HepG2 (cell line): ENCODE measurements at regions not wholly inside any gene's neighbourhood (a gene's known extent, or its start where the extent isn't known, plus 50 kb on each side); places are given as distances from the start of the nearest gene placed in this dataset.

Experiments
- ATAC-seq: fragments of 200-7000 bp; cut with Tn5 transposase; 3 replicates; pipeline ENCODE4 v1.9.1; 2020; ENCODE audit warnings: mild to moderate bottlenecking, moderate library complexity
- BruUV-seq: library from RNA; stranded (reverse); fragments of 400-500 nt; replicated peaks from 2 replicates; lab custom pipeline; 2021; lab: Mats Ljungman, UMichigan
- CTCF ChIA-PET: fragments of 300-600 bp; formaldehyde crosslinking; extraction: SDS; loops from one replicate; lab custom pipeline; 2021; ENCODE audit warnings: low total read pairs, inconsistent platforms, low intra/inter-chr PET ratio; lab: Yijun Ruan, JAX
- POLR2A ChIA-PET: fragments of 350-600 bp; sonication (Branson Sonifier 250); formaldehyde crosslinking; loops from one replicate; lab custom pipeline; 2020; ENCODE audit warnings: antibody characterized with exemption, inconsistent platforms; lab: Yijun Ruan, JAX
- DNase-seq: peaks from one replicate; pipeline ENCODE4 v3.0.0-alpha.2; 2015; ENCODE audit warnings: low spot score
- FAIRE-seq: peaks from 3 replicates; lab custom pipeline; 2011; peaks lifted over from hg19 to GRCh38; lab: Jason Lieb, UNC
- H2AFZ ChIP-seq: one replicate; pipeline ENCODE4 v1.6.1; 2011; ENCODE audit warnings: low read length, inconsistent platforms
- H3K27ac ChIP-seq: fragments of 300-600 bp; 3 replicates; pipeline ENCODE4 v1.8.0; 2011; ENCODE audit warnings: mixed run types, mild to moderate bottlenecking, mixed read lengths, low read length, inconsistent platforms; ENCODE audit not compliant: insufficient read depth; ENCODE audit errors: extremely low read length
- H3K27me3 ChIP-seq, 2 experiments: fragments of 200-600 bp in 1 of 2; 2 replicates in 1 of 2; 3 replicates in 1 of 2; pipeline versions ENCODE4 v1.6.0 to v1.8.0; 2011; ENCODE audit warnings: low read length in 2 of 2, mild to moderate bottlenecking in 2 of 2, moderate library complexity in 2 of 2, inconsistent platforms in 1 of 2; ENCODE audit not compliant: insufficient read depth in 2 of 2, control insufficient read depth in 1 of 2
- H3K36me3 ChIP-seq, 2 experiments: fragments of 200-600 bp in 1 of 2; replicated peaks in 1 of 2; 2 replicates in 1 of 2; 3 replicates in 1 of 2; pipeline versions ENCODE4 v1.5.1 to v1.8.0; 2011; ENCODE audit warnings: low read length in 2 of 2, inconsistent platforms in 1 of 2; ENCODE audit not compliant: insufficient read depth in 2 of 2, control insufficient read depth in 1 of 2
- H3K4me1 ChIP-seq: 2 replicates; pipeline ENCODE4 v1.5.1; 2012; ENCODE audit warnings: low read length, inconsistent platforms; ENCODE audit not compliant: insufficient read depth
- H3K4me2 ChIP-seq: 2 replicates; pipeline ENCODE4 v1.6.0; 2011; ENCODE audit warnings: low read depth, low read length, inconsistent platforms
- H3K4me3 ChIP-seq, 3 experiments: fragments of 200-600 bp in 1 of 3; sonication (generic), shearing (Covaris generic) in 1 of 3; replicated peaks in 1 of 3; 2 replicates each; pipeline ENCODE4 v1.5.1; 2011 to 2016; ENCODE audit warnings: low read length in 3 of 3, inconsistent platforms in 2 of 3, low read depth in 2 of 3, mild to moderate bottlenecking in 2 of 3, control low read depth in 1 of 3, mixed read lengths in 1 of 3; ENCODE audit not compliant: insufficient read depth in 1 of 3
- H3K79me2 ChIP-seq: one replicate; pipeline ENCODE4 v1.6.1; 2011; ENCODE audit warnings: low read length, inconsistent platforms; ENCODE audit not compliant: insufficient read depth
- H3K9ac ChIP-seq: 2 replicates; pipeline ENCODE4 v1.6.0; 2011; ENCODE audit warnings: mild to moderate bottlenecking, low read depth, low read length, inconsistent platforms; ENCODE audit not compliant: insufficient read depth
- H3K9me3 ChIP-seq: 2 replicates; pipeline ENCODE4 v1.5.1; 2012; ENCODE audit warnings: mild to moderate bottlenecking, low read length
- H4K20me1 ChIP-seq: 2 replicates; pipeline ENCODE4 v1.6.0; 2011; ENCODE audit warnings: inconsistent platforms, mild to moderate bottlenecking, low read length, moderate library complexity; ENCODE audit not compliant: insufficient read depth
- CC2D1A ChIP-seq: sonication (generic); formaldehyde crosslinking; IDR thresholded peaks from 2 replicates; pipeline ENCODE4 v1.8.1; 2023; ENCODE audit warnings: mild to moderate bottlenecking, missing genetic modification reagents
- KDM3A ChIP-seq: IDR thresholded peaks from 2 replicates; pipeline ENCODE4 v1.6.1; 2018; ENCODE audit warnings: low read depth, missing compliant biosample characterization
- PAX8 ChIP-seq: sonication (generic); formaldehyde crosslinking; IDR thresholded peaks from 2 replicates; pipeline ENCODE4 v1.8.0; 2022; ENCODE audit warnings: mild to moderate bottlenecking, missing genetic modification reagents, borderline replicate concordance
- PCBP2 ChIP-seq: fragments of 200-400 bp; formaldehyde crosslinking; optimal IDR thresholded peaks from 2 replicates; pipeline ENCODE3; 2018; ENCODE audit warnings: low read length, low read depth; ENCODE audit not compliant: poor library complexity, severe bottlenecking
- SMAD3 ChIP-seq: sonication (generic); formaldehyde crosslinking; IDR thresholded peaks from 2 replicates; pipeline ENCODE4 v1.4.0; 2020; ENCODE audit warnings: missing genetic modification reagents
- UBTF ChIP-seq: sonication (generic); formaldehyde crosslinking; IDR thresholded peaks from 2 replicates; pipeline ENCODE4 v1.4.0; 2020; ENCODE audit warnings: mild to moderate bottlenecking, missing genetic modification reagents
- ZGPAT ChIP-seq: IDR thresholded peaks from 2 replicates; pipeline ENCODE4 v1.6.1; 2016; ENCODE audit warnings: mild to moderate bottlenecking
- ZKSCAN5 ChIP-seq: sonication (generic); formaldehyde crosslinking; IDR thresholded peaks from 2 replicates; pipeline ENCODE4 v1.5.1; 2020; ENCODE audit warnings: mild to moderate bottlenecking, missing genetic modification reagents
- ZNF281 ChIP-seq: sonication (generic); formaldehyde crosslinking; IDR thresholded peaks from 2 replicates; pipeline ENCODE4 v1.4.0; 2020; ENCODE audit warnings: missing genetic modification reagents, borderline replicate concordance
- ZNF501 ChIP-seq: sonication (generic); formaldehyde crosslinking; IDR thresholded peaks from 2 replicates; pipeline ENCODE4 v1.5.1; 2020; ENCODE audit warnings: mild to moderate bottlenecking, moderate library complexity, missing genetic modification reagents
- WGBS: methylation state at CpG from one replicate; pipeline ENCODE4 v1.1.6; 2017; ENCODE audit warnings: low lambda C conversion rate; 5-methylcytosine and 5-hydroxymethylcytosine counted together
- in situ Hi-C: cut with HindIII; loops from 2 replicates; pipeline ENCODE4 v1.10.0; 2017; ENCODE audit warnings: low pct_unique_long_range_greater_than_20kb; ENCODE audit not compliant: extremely low pct_ligation_motif_present
- intact Hi-C: fragments of 100-400 bp; cut with micrococcal nuclease; formaldehyde crosslinking; loops from one replicate; pipeline ENCODE4 v1.10.0; 2022; ENCODE audit not compliant: unreplicated experiment

- POLR2A ChIA-PET = no interaction called here
- no peak for TF ChIP-seq ZNF281 (CRISPR knock-in tag)
- no peak for TF ChIP-seq CC2D1A (CRISPR knock-in tag)
- no peak for TF ChIP-seq SMAD3 (CRISPR knock-in tag)
- no peak for TF ChIP-seq KDM3A
- TF ChIP-seq ZGPAT (CRISPR knock-in tag) = no peak
- no peak for TF ChIP-seq PCBP2
- TF ChIP-seq ZKSCAN5 (CRISPR knock-in tag) = no peak
- no peak for TF ChIP-seq ZNF501 (CRISPR knock-in tag)
- TF ChIP-seq UBTF (CRISPR knock-in tag) = no peak
- TF ChIP-seq PAX8 (CRISPR knock-in tag) = no peak
- TF ChIP-seq, all 625 proteins: peak for 0
- Histone ChIP-seq H3K4me3 (no peak overlapping the region), H2AFZ (no peak overlapping the region), H3K9me3 (no peaks in the 10 kb centered on the region), H3K36me3 (no peaks in the 10 kb centered on the region), H3K27ac (no peak overlapping the region), H3K9ac (no peak overlapping the region), H4K20me1 (no peaks in the 10 kb centered on the region), H3K4me2 (no peak overlapping the region), H3K4me1 (no peaks in the 10 kb centered on the region), H3K27me3 (peaks cover 0 to 9% of the 10 kb centered on the region in 2 experiments; a peak in 3 of 5 replicates), H3K79me2 (no peaks in the 10 kb centered on the region)
- no peak for DNase-seq
- no peak for FAIRE-seq
- in situ Hi-C loops = no loop called here
- CTCF ChIA-PET = no interaction called here
- intact Hi-C loops = no loop called here
- no peak for ATAC-seq
- WGBS = no CpG with 5 or more reads among the region's 1 CpG
- no TSS peak for BruUV-seq
Measured at GRCh38 chr19:30159636-30160035, 212.5 kb upstream of the ZNF536 start.
